SK-N-MC (cell line): ENCODE measurements at regions not wholly inside any gene's neighbourhood (a gene's known extent, or its start where the extent isn't known, plus 50 kb on each side); places are given as distances from the start of the nearest gene placed in this dataset.
"Not testable (repeated sequence)": the region's sequence is repeated elsewhere in the genome, so short reads cannot be mapped to it uniquely, and the experiment has no call there.

Experiments
- EZH2 ChIP-seq: fragments of 200-600 bp; sonication (generic); IDR thresholded peaks from one replicate; pipeline ENCODE4 v1.6.1; 2017; ENCODE audit warnings: antibody characterized with exemption
- POLR2AphosphoS5 ChIP-seq: IDR thresholded peaks from 2 replicates; pipeline ENCODE4 v1.6.1; 2012; ENCODE audit warnings: mild to moderate bottlenecking, low read depth, low read length, borderline replicate concordance

- not testable (repeated sequence) for TF ChIP-seq EZH2, POLR2AphosphoS5
These were observed 67.1 kb upstream of the THOC3 start for GRCh38 chr5:176035201-176035530.
